ENCODE measurements at regions not wholly inside any gene's neighbourhood (a gene's known extent, or its start where the extent isn't known, plus 50 kb on each side); places are given as distances from the start of the nearest gene placed in this dataset.

DNA sequence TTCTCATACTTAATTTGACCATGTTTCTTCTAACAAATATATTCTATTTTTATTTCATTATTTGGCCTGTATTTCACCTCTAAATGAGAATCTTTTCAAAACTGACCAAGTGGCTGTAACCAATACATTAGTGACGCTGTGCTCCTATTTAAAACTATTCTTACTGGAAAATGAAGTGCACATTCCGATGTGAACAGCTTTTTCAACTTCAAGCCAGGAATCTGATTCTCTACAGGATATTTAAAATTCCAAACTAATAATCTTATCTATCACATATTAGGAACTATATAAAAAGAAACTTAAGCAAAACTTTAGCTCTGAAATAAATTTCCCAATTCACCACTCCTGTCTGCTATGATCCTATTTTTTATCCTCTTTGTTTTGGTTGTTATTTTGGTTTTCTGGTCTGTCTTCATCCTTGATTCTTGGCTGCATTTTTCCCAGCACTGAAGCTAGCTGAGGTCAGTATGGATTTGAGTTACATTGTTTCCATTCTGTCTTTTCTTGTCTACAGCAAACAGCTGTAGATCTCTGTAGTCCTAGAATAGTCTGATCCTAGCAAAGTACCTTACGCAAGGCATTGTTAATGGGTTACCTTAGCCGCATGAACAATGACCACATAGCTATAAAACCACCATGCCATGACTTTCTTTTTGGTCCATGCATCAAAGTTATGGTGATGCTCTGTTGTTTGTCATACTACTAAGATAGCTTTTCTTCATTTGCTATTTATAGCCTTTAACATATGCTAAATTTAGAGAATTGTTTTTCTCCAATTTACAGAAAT is 748.6 kb upstream of the SPRY2 start:
- TF ChIP-seq CTCF (IDR thresholded peaks at IDR 0.05; ENCODE audit: low read depth, low read length) (no peak), POLR2A (IDR thresholded peaks at IDR 0.05; ENCODE audit: extremely low read depth, insufficient read length) (no peak), MYC (IDR thresholded peaks at IDR 0.05; ENCODE audit: low read depth, low read length) (no peak)
- TF ChIP-seq, protein P1, sequence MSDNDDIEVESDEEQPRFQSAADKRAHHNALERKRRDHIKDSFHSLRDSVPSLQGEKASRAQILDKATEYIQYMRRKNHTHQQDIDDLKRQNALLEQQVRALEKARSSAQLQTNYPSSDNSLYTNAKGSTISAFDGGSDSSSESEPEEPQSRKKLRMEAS (IDR thresholded peaks at IDR 0.05; ENCODE audit: low read depth, low read length), result no peak
